ENCODE measurements at regions not wholly inside any gene's neighbourhood (a gene's known extent, or its start where the extent isn't known, plus 50 kb on each side); places are given as distances from the start of the nearest gene placed in this dataset.
A peak's percentile ranks its signal among the peaks of the same experiment; 100 is the strongest.

DNA sequence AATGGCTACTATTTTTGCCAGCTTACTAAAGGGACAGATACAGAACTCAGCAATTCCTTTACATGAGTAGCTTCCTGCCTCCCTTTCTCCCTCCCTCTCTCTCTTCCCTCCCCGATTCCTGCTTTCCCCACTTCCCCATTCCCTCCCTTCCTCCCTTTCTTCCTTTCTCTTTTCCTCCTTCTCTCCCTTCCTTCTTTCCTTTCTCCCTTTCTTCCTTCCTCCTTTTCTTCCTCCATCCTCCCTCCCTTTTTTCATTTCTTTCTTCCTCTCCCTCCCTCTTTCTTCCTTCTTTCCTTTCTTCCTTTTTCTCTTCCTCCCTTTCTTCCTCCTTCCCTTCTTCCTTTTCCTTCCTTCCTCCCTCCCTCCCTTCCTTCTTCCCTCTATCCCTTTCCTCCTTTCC, 178.1 kb downstream of the RNF144B start:
- Mint-ChIP-seq H3K36me3 (no peaks in the 10 kb centered on the region), H3K4me3 (no peak overlapping the region), H3K27ac (no peak overlapping the region), H3K27me3 (peaks cover 27% of the 10 kb centered on the region), H3K4me1 (no peaks in the 10 kb centered on the region), H3K9me3 (no peaks in the 10 kb centered on the region)
- no peak for DNase-seq

GRCh38 chr6:18567380-18567779, 180.2 kb downstream of the RNF144B start:
- Mint-ChIP-seq H3K27me3 (peaks cover 32% of the 10 kb centered on the region), H3K27ac (no peak overlapping the region), H3K9me3 (no peaks in the 10 kb centered on the region), H3K36me3 (no peaks in the 10 kb centered on the region), H3K4me1 (no peaks in the 10 kb centered on the region), H3K4me3 (no peak overlapping the region)
- DNase-seq, result no peak

- no peaks in the 10 kb centered on the region for H3K9me3 Mint-ChIP-seq
- no peaks in the 10 kb centered on the region for H3K36me3 Mint-ChIP-seq
- no peak overlapping the region for H3K27ac Mint-ChIP-seq
- H3K4me1 Mint-ChIP-seq, result no peaks in the 10 kb centered on the region
- no peak overlapping the region for H3K4me3 Mint-ChIP-seq
- DNase-seq, result no peak
- H3K27me3 Mint-ChIP-seq, result peaks cover 23% of the 10 kb centered on the region
These were observed 190.3 kb downstream of the RNF144B start for GRCh38 chr6:18577491-18577890.

DNA sequence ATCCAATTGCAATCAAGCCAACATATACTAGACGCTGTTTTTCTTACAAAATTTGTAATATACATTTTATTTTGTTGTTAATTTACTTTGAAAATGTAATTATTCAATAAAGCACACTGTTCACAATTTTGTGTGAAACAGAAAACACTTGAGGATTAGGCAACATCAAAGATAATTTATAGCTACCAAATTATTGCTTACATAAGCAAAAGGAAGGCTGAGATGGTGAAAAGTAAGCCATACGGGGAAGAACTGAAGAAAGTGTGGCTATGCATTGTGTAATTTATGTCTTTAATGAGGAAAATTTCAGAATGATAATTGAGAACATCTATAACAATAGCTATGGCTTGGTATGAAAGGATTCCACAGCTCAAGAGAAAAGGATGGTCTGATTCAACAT, 192.0 kb downstream of the RNF144B start:
- Mint-ChIP-seq H3K27me3 (peaks cover 23% of the 10 kb centered on the region), H3K36me3 (no peaks in the 10 kb centered on the region), H3K27ac (no peak overlapping the region), H3K4me3 (no peak overlapping the region), H3K9me3 (no peaks in the 10 kb centered on the region), H3K4me1 (no peaks in the 10 kb centered on the region)
- DNase-seq, result no peak

- H3K4me3 Mint-ChIP-seq, result no peak overlapping the region
These were observed 192.7 kb downstream of the RNF144B start for GRCh38 chr6:18579869-18580268.

GRCh38 chr6:18584372-18584771, 197.2 kb downstream of the RNF144B start:
- Mint-ChIP-seq H3K27ac (no peak overlapping the region), H3K27me3 (peaks cover 3% of the 10 kb centered on the region), H3K4me1 (no peaks in the 10 kb centered on the region), H3K9me3 (no peaks in the 10 kb centered on the region), H3K4me3 (no peak overlapping the region), H3K36me3 (no peaks in the 10 kb centered on the region)
- no peak for DNase-seq

More at GRCh38 chr6:18579869-18580268, 192.7 kb downstream of the RNF144B start:
- DNase-seq, result no peak
- Mint-ChIP-seq H3K27me3 (peaks cover 23% of the 10 kb centered on the region), H3K27ac (no peak overlapping the region), H3K4me1 (no peaks in the 10 kb centered on the region), H3K9me3 (no peaks in the 10 kb centered on the region), H3K36me3 (no peaks in the 10 kb centered on the region)

DNA sequence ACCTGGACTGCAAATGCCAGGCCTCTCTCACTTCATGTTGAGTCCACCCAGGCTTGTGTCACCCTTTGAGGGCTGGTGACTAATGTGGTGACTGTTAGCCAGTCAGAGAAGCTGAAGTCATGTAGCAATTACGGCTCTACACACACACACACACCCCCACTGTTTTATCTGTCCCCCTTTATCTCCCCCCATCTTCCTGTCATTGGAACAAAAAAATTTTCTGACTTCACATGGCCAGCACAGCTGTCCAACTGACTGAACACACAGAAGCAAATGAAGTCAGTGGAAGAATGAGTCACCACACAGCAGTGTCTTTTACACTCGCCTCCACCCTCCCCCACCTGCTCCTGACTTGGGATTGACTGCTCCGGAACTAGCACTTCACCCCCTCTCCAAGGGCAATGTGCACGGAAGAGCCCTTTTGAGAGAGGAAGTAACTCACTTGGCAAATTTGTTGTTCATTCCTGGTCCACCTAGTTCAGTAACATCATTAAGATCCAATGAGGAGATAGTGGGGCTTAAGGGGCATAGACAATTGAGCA, 198.0 kb downstream of the RNF144B start:
- H3K36me3 Mint-ChIP-seq, result no peaks in the 10 kb centered on the region
- DNase-seq, result no peak
- no peaks in the 10 kb centered on the region for H3K9me3 Mint-ChIP-seq
- no peak overlapping the region for H3K4me3 Mint-ChIP-seq
- no peak overlapping the region for H3K27ac Mint-ChIP-seq
- no peaks in the 10 kb centered on the region for H3K4me1 Mint-ChIP-seq
- H3K27me3 Mint-ChIP-seq, result peaks cover 3% of the 10 kb centered on the region

- no peaks in the 10 kb centered on the region for H3K36me3 Mint-ChIP-seq
- H3K9me3 Mint-ChIP-seq, result no peaks in the 10 kb centered on the region
- no peak for DNase-seq
- no peaks in the 10 kb centered on the region for H3K4me1 Mint-ChIP-seq
- H3K4me3 Mint-ChIP-seq, result no peak overlapping the region
- peaks cover 3% of the 10 kb centered on the region for H3K27me3 Mint-ChIP-seq
- no peak overlapping the region for H3K27ac Mint-ChIP-seq
These were observed 199.0 kb downstream of the RNF144B start for GRCh38 chr6:18586133-18586532.

DNA sequence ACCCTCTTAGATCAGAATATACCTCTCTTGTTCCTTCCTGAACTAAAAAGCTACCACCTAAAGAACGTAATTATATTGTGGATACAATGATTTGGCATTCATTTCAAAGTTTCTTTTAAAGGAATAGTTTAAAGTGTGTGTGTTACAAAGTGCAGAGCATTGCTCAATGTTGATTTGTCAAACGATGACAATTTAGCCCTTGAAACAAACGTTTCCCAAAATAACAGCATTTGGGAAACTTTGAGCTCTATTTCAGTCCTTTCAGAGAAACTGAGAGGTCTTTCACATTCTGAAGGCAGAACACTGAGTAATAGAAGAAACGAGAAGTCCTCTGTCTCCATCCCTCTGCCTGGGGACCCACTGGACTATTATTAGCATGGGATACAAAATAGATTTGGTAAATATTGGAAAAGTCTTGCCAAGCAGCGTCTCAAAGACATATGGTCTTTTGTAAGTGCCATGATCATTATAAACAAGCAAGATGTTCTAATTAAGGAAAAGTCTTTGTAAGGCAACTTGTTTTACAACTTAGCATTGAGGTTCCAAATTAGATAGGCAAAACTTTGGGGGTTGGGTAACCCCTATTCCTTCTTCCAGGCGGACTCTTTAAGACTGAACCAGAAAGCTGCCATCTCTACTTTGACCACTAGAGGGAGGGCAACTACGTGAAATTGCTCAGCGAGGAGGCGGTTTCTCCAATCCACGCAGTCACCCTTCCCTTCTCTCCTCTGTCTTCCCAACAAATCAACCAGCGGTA, 208.8 kb downstream of the RNF144B start:
- Mint-ChIP-seq H3K9me3 (no peaks in the 10 kb centered on the region), H3K27ac (no peak overlapping the region), H3K27me3 (peaks cover 14% of the 10 kb centered on the region), H3K36me3 (no peaks in the 10 kb centered on the region), H3K4me3 (no peak overlapping the region), H3K4me1 (peaks cover 3% of the 10 kb centered on the region)
- DNase-seq, result peak; percentile 14

- peaks cover 14% of the 10 kb centered on the region for H3K27me3 Mint-ChIP-seq
- no peaks in the 10 kb centered on the region for H3K9me3 Mint-ChIP-seq
- no peak for DNase-seq
- peaks cover 3% of the 10 kb centered on the region for H3K4me1 Mint-ChIP-seq
- H3K4me3 Mint-ChIP-seq, result no peak overlapping the region
- no peaks in the 10 kb centered on the region for H3K36me3 Mint-ChIP-seq
- no peak overlapping the region for H3K27ac Mint-ChIP-seq
These were observed 209.3 kb downstream of the RNF144B start for GRCh38 chr6:18596531-18596835.

- Mint-ChIP-seq H3K27me3 (peaks cover 14% of the 10 kb centered on the region), H3K36me3 (no peaks in the 10 kb centered on the region), H3K4me3 (no peak overlapping the region)
These were observed 211.6 kb downstream of the RNF144B start for GRCh38 chr6:18598551-18599264.

GRCh38 chr6:18600255-18600654, 213.1 kb downstream of the RNF144B start:
- Mint-ChIP-seq H3K4me1 (peaks cover 3% of the 10 kb centered on the region), H3K27me3 (peaks cover 14% of the 10 kb centered on the region), H3K4me3 (no peak overlapping the region), H3K36me3 (no peaks in the 10 kb centered on the region), H3K27ac (no peak overlapping the region), H3K9me3 (no peaks in the 10 kb centered on the region)
- no peak for DNase-seq

More at GRCh38 chr6:18598551-18599264, 211.6 kb downstream of the RNF144B start:
- DNase-seq, result no peak
- Mint-ChIP-seq H3K27ac (no peak overlapping the region), H3K4me1 (peaks cover 3% of the 10 kb centered on the region), H3K9me3 (no peaks in the 10 kb centered on the region)

- H3K27ac Mint-ChIP-seq, result no peak overlapping the region
- peaks cover 11% of the 10 kb centered on the region for H3K27me3 Mint-ChIP-seq
- H3K4me3 Mint-ChIP-seq, result no peak overlapping the region
- H3K9me3 Mint-ChIP-seq, result no peaks in the 10 kb centered on the region
- no peaks in the 10 kb centered on the region for H3K36me3 Mint-ChIP-seq
- H3K4me1 Mint-ChIP-seq, result no peaks in the 10 kb centered on the region
- DNase-seq, result no peak
These were observed 214.4 kb downstream of the RNF144B start for GRCh38 chr6:18601516-18602020.

DNA sequence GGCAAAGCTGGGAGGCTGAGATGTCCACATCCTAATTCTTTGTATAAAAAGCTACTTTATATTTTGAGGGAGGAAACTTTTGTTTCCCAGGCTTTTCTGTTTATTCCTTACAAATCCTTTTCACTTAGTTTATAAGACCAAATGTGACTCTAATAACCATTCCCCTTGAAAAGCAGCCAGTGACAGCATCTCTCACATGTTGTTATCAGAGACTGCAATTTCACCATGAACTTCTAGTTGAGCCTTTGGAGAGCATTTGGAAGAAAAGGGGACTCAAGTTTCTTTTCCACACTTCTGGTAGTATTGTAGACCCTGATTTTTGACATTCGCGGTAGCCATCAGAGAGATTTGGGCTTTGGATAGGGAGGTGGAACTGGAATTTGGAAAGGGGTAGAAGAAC, 215.8 kb downstream of the RNF144B start:
- Mint-ChIP-seq H3K36me3 (no peaks in the 10 kb centered on the region), H3K27ac (no peak overlapping the region)

DNA sequence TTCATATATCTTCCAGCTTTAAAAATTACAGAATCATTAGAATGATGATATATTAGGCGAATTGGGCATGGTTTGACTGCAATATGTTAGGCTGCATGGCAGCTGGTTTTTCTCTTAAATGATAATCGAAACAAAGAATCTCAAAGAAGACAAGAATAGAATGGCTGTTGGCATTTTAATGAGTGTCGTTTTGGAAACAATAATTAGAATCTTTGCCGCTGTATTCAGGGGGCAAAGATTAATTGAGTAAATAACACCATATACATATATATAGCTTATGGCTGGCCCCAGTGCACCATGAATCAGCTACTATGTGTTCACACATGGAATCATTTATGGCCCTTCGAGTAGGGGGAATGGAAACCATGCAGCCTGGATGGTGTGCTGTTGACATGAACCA, 216.2 kb downstream of the RNF144B start:
- Mint-ChIP-seq H3K4me3 (no peak overlapping the region), H3K36me3 (no peaks in the 10 kb centered on the region), H3K9me3 (no peaks in the 10 kb centered on the region), H3K27me3 (peaks cover 4% of the 10 kb centered on the region), H3K27ac (no peak overlapping the region), H3K4me1 (no peaks in the 10 kb centered on the region)
- DNase-seq, result no peak

More for the DNA sequence above, 215.8 kb downstream of the RNF144B start:
- Mint-ChIP-seq H3K4me3 (no peak overlapping the region), H3K27me3 (peaks cover 4% of the 10 kb centered on the region), H3K4me1 (no peaks in the 10 kb centered on the region), H3K9me3 (no peaks in the 10 kb centered on the region)
- no peak for DNase-seq
